GM18517 (cell line): ENCODE measurements at regions not wholly inside any gene's neighbourhood (a gene's known extent, or its start where the extent isn't known, plus 50 kb on each side); places are given as distances from the start of the nearest gene placed in this dataset.
"Not testable (repeated sequence)": the region's sequence is repeated elsewhere in the genome, so short reads cannot be mapped to it uniquely, and the experiment has no call there.

Experiments used
- ATAC-seq: cut with Tn5 transposase; IDR thresholded peaks from one replicate; pipeline ENCODE4 v1.9.1; 2021; ENCODE audit warnings: mild to moderate bottlenecking, moderate library complexity; ENCODE audit not compliant: unreplicated experiment

GRCh38 chr10:63987212-63987611 lies 466.0 kb downstream of the REEP3 start:
- no peak for ATAC-seq

DNA sequence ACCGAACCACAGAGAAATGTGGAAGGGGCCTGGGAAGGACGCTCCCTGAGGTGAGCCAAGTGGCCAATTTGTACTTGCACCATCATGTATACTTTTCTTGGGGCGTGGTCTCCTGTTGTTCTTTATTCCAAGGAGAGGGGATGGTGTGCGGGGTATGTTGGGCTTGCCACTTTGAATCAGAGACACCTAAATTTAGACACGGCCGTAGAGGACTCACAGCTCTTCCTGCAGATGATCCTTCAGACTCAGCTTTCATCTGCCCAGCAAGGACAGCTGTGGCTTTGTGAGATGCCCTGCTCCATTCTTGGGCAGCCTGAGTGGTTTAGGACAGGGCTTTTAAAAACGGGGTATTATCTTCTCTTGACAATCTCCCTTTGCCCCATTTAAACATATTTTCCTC lies 473.2 kb downstream of the REEP3 start:
- no peak for ATAC-seq

- ATAC-seq: no peak
These were observed 486.0 kb downstream of the REEP3 start for GRCh38 chr10:64007157-64007556.

DNA sequence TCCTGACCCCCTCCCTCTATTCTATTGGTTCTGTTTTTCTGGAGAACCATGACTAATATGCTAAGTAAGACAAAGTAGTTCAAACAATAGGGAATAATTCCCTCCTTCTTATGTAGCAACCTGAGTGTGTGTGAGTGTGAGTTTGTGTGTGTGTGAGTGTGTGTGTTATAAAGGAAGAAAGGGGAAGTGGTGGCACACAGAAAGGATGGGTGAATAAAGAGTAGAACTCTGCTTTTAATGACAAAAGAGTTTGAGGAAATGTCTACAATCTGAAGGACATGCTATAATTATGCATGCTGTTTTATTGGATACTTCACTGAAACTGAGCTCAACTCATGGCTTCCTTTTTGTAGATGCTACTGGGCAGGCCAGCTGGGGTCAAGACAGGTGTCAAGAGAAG lies 489.5 kb downstream of the REEP3 start:
- no peak for ATAC-seq

DNA sequence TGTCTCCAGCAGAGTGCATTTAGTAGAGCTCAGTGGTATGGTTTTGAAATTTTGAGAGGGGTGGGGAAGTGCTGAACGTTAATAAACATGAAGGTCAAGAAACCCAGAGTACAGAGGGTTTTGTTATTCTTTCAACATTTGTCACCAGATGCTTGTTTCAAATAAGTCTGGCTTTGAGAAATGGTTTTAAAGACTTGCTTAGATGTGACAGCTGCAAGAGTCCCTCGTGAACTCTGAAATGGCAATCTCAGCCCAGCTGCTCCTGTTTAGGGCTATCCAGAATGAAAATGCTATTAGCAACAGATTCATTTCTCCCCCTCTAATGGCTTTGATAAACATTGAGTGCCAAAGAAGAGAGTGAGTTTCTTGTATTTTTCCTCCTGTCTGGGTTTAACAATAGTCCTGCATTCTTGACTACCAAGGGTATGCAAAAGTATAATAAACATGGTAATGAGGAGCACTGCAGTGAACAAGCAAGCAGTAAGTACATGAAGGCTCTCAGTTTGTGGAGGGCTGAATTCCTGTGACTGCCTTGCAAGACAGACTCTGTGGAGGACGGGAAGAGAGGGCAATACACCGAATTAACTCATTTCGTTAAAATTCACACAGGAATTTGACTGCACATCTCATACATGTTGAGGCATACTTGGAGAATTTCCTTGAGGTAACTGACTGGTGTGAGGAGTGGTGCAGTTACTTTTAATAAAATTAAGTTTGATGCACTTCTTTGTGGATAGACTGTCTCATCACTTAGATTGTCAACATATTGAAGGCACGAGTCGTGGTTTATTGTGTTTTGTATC lies 490.9 kb downstream of the REEP3 start:
- no peak for ATAC-seq

DNA sequence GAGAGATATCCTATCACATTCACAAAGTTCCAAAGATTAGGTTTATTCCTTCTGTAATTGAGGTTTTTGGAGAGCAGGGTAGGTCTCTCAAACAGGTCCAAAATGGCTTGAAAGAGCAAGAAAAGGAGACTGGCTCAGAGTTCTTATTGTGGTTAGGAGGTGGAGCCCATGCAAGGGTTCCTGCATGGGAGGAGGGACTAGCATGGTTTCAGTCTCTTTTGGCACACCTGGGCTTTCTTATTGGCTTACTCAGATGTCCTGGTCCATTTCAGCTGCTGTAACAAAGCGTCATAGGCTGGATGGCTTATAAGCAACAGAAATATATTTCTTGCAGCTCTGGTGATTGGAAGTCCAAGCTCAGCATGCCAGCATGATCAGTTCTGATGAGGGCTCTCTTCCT lies 493.1 kb downstream of the REEP3 start:
- no peak for ATAC-seq

GRCh38 chr10:64023926-64024470 lies 502.8 kb downstream of the REEP3 start:
- no peak for ATAC-seq

- no peak for ATAC-seq
These were observed 512.5 kb downstream of the REEP3 start for GRCh38 chr10:64033711-64034110.

DNA sequence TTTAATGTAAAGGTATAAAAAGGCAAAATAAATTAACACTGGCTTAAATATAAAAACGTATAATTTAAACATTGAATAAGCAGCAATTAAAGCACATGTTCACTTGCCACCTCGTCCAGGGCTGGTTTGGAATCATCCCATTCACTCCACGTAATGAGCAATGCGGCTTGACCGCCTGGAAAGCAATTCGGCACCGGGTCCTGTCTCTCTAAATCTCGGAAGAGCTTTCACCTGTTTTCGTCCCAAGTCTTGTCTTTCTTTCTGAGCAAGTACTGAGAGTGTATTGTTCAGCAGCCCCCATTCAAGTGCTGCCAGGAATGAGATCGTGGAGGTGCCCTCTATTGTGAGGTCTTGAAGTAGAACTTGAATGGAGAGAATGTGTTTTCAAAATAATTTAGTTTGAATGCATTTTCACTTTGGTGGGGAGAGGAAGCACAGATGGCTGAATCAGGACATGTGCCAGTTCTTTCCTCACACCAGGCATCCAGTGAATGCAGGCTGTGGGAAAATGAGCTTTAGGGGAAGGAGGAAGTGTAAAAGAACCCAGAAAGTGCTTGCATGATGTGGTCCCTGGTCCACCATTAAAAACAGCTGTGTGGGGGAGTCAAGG lies 515.2 kb downstream of the REEP3 start:
- ATAC-seq: no peak

- no peak for ATAC-seq
These were observed 516.0 kb downstream of the REEP3 start for GRCh38 chr10:64037071-64037661.

- ATAC-seq: no peak
These were observed 516.9 kb downstream of the REEP3 start for GRCh38 chr10:64038107-64038506.

GRCh38 chr10:64039198-64039597 lies 518.0 kb downstream of the REEP3 start:
- ATAC-seq: no peak

DNA sequence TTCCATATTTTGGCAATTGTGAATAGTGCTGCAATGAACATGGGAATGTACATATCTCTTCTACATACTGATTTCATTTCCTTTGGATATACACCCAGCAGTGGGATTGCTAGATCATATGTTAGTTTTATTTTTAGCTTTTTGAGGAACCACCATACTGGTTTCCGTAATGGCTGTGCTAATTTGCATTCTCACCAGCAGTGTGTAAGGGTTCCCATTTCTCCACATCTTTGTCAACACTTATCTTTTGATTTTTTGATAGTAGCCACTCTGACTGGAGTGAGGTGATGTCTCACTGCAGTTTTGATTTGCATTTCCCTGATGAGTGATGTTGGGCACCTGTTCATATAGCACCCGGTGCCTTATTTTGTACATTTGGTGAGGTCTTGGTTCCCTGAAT lies 519.6 kb downstream of the REEP3 start:
- ATAC-seq: peak; percentile 24

- ATAC-seq: peak; percentile 94
These were observed 520.2 kb downstream of the REEP3 start for GRCh38 chr10:64041185-64041988.

GRCh38 chr10:64041989-64042490 lies 520.8 kb downstream of the REEP3 start:
- ATAC-seq: no peak

DNA sequence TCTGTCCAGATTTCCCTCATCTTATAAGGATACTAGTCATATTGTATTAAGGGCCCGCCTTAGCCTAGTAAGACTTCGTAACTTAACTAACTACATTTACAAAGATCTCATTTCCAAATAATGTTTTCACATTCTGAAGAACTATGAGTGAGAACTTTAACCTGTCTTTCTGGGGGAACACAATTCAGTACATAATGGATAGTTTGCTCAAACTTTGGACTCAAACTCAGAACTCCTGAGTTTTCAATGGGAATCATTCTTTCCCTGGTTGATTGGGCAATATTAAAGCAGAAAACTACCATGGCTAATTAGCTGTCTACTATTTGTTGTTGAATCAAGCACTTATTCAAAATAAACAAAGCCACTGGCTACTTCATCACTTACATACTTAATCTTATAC lies 522.9 kb downstream of the REEP3 start:
- ATAC-seq: no peak

DNA sequence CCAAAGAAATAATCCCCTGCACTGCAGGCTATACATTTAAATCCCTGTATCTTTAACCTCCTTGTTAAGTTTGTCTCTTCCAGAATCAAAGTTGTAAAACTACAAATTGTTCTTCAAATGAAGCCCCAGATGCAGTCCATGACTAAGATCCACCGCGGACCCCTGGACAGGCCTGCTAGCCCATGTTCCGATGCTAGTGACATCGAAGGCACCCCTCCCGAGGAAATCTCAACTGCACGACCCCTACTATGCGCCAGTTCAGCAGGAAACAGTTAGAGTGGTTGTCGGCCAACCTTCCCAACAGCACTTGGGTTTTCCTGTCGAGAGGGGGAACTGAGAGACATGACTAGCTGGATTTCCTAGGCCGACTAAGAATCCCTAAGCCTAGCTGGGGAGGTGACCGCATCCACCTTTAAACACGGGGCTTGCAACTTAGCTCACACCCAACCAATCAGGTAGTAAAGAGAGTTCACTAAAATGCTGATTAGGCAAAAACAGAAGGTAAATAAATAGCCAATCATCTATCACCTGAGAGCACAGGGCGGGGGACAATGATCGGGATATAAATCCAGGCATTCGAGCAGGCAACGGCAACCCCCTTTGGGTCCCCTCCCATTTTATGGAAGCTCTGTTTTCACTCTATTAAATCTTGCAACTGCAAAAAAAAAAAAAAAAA lies 523.9 kb downstream of the REEP3 start:
- not testable (repeated sequence) for ATAC-seq

DNA sequence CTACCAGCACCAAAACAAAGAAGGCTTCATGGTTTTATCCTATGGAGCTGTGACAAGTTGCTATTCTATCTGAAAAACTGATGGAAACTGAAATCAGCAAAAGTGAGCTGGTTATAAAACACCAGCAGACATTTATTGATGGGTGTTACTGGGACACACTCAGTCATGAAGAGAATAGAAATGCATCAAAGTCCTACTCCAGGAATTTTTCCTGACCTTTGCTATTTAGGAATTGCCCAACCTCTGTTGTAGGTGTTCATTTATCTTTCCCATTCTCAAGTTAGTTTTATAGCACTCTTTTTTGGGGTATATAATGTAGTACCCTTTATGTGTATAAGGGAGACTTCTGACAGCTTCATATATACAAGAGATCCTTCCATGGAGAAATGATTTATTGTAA lies 533.2 kb downstream of the REEP3 start:
- ATAC-seq: no peak

- no peak for ATAC-seq
These were observed 538.7 kb downstream of the REEP3 start for GRCh38 chr10:64059884-64060283.

GRCh38 chr10:64060389-64060788 lies 539.2 kb downstream of the REEP3 start:
- ATAC-seq: no peak
